ENCODE measurements at regions not wholly inside any gene's neighbourhood (a gene's known extent, or its start where the extent isn't known, plus 50 kb on each side); places are given as distances from the start of the nearest gene placed in this dataset.

DNA sequence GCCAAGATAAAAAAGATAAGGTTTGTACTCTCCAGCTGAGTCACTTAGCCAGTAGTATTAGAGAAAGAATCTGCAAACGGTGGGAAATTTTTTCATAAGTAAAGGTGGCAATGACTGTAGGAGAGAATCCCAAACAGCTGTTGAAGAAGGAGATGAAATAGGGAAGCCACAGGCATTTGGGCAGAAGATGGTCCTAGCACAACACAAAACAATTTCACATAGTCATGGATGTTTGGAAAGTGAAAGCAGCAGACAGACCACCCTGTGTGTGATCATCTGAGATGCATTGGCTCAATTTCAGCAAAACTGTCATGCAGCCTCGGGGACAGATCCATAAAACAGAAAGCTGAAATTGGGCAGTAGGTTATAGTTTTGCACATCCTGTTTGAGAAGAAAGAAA, 2832.4 kb downstream of the PCDH9 start:
- no peak for DNase-seq (ENCODE audit: low read depth)
- no peak overlapping the region for H3K4me3 ChIP-seq (ENCODE audit: low read depth, low read length)
- TF ChIP-seq CTCF (IDR thresholded peaks at IDR 0.05; ENCODE audit: insufficient read depth, low read depth, low read length, missing control alignments): no peak

DNA sequence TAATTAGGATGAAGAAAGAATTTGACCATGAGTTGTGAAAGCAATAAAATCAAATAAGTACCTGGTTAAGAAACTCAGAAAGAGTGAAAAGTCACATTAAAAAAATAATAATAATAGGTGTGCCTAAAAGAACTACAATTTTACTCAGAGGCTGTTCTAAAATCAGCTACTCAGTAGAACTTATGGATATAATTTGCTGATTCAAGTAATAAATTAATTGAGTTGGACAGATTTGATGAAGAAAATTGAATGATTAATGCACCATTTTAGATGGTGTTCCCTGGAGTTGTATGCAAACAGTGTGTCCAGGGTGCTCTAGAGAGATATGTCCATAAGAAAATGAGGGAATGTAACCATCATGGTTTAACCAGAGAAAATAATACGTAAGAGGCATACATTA, 2852.5 kb downstream of the PCDH9 start:
- no peak overlapping the region for H3K4me3 ChIP-seq (ENCODE audit: low read depth, low read length)
- TF ChIP-seq CTCF (IDR thresholded peaks at IDR 0.05; ENCODE audit: insufficient read depth, low read depth, low read length, missing control alignments): no peak
- no peak for DNase-seq (ENCODE audit: low read depth)

GRCh38 chr13:64371461-64371860, 2858.7 kb downstream of the PCDH9 start:
- no peak overlapping the region for H3K4me3 ChIP-seq (ENCODE audit: low read depth, low read length)
- no peak for TF ChIP-seq CTCF (IDR thresholded peaks at IDR 0.05; ENCODE audit: insufficient read depth, low read depth, low read length, missing control alignments)
- no peak for DNase-seq (ENCODE audit: low read depth)

DNA sequence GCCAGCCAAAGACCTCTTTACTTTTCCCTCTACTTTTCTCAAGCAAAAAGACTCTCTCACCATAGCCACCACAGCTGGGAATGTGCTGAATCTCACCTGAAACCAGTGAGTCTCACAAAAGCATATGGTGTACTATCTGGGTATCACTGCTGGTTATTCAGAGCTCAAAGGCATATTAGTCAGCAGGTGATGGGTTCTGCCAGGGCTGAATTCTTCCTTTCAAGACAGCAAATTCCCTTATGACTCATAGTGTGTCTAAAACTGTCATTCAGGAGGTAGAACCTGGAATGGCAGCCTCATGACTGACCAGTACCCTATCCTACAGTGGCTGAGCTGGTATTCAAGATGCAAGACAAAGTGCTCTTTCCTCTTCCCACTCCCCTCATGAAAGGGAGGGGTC, 2859.1 kb downstream of the PCDH9 start:
- DNase-seq (ENCODE audit: low read depth): no peak

DNA sequence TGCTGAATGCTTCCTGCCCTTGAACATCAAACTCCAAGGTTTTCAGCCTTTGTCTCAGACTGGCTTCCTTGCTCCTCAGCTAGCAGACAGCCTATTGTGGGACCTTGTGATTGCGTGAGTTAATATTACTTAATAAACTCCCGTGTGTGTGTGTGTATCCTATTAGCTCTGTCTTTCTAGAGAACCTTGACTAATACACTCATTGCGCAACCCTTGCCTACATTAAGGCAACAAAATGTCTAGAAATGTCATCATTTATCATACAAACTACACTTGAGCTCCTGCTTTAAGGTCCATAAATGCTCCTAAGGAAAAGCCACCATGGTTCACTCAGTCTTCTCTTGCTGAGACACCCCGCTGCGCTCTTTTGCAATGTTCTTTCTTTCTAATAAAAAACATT, 2861.0 kb downstream of the PCDH9 start:
- DNase-seq (ENCODE audit: low read depth): no peak
- TF ChIP-seq CTCF (IDR thresholded peaks at IDR 0.05; ENCODE audit: insufficient read depth, low read depth, low read length, missing control alignments): no peak
- no peak overlapping the region for H3K4me3 ChIP-seq (ENCODE audit: low read depth, low read length)

More for the DNA sequence above, 2859.1 kb downstream of the PCDH9 start:
- H3K4me3 ChIP-seq (ENCODE audit: low read depth, low read length): no peak overlapping the region
- TF ChIP-seq CTCF (IDR thresholded peaks at IDR 0.05; ENCODE audit: insufficient read depth, low read depth, low read length, missing control alignments): no peak

GRCh38 chr13:64362564-64362963, 2867.6 kb downstream of the PCDH9 start:
- DNase-seq (ENCODE audit: low read depth): no peak
- H3K4me3 ChIP-seq (ENCODE audit: low read depth, low read length): no peak overlapping the region
- no peak for TF ChIP-seq CTCF (IDR thresholded peaks at IDR 0.05; ENCODE audit: insufficient read depth, low read depth, low read length, missing control alignments)

- TF ChIP-seq CTCF (IDR thresholded peaks at IDR 0.05; ENCODE audit: insufficient read depth, low read depth, low read length, missing control alignments): no peak
- DNase-seq (ENCODE audit: low read depth): no peak
- H3K4me3 ChIP-seq (ENCODE audit: low read depth, low read length): no peak overlapping the region
Observed at GRCh38 chr13:64347664-64348063, 2882.5 kb downstream of the PCDH9 start.
